Fibroblast of lung (primary cell): ENCODE measurements at regions not wholly inside any gene's neighbourhood (a gene's known extent, or its start where the extent isn't known, plus 50 kb on each side); places are given as distances from the start of the nearest gene placed in this dataset.

Source experiments
- DNase-seq, 2 donors: peaks; one replicate each; pipeline versions ENCODE4 v3.0.0 to v3.0.0-alpha.2; 2010; ENCODE audit warnings: low read depth in 2 of 2
- H2AFZ ChIP-seq: 2 replicates; pipeline ENCODE4 v1.5.1; 2012; ENCODE audit warnings: low read length, control low read depth, inconsistent platforms
- H3K27ac ChIP-seq: 2 replicates; pipeline ENCODE4 v1.5.1; 2011; ENCODE audit warnings: low read length, control low read depth; ENCODE audit not compliant: insufficient read depth
- H3K27me3 ChIP-seq: 2 replicates; pipeline ENCODE4 v1.5.1; 2011; ENCODE audit warnings: mild to moderate bottlenecking, low read length; ENCODE audit not compliant: control insufficient read depth, insufficient read depth
- H3K36me3 ChIP-seq: 2 replicates; pipeline ENCODE4 v1.5.1; 2011; ENCODE audit warnings: low read length; ENCODE audit not compliant: control insufficient read depth, insufficient read depth
- H3K4me1 ChIP-seq: 2 replicates; pipeline ENCODE4 v1.5.1; 2011; ENCODE audit warnings: low read length; ENCODE audit not compliant: control insufficient read depth, insufficient read depth; ENCODE audit errors: extremely low read depth
- H3K4me2 ChIP-seq: 2 replicates; pipeline ENCODE4 v1.5.1; 2011; ENCODE audit warnings: low read length, control low read depth; ENCODE audit not compliant: insufficient read depth; ENCODE audit errors: extremely low read depth
- H3K4me3 ChIP-seq, 4 experiments: fragments of 200-600 bp in 1 of 4; sonication (generic) in 1 of 4; replicated peaks in 1 of 4; 2 replicates each; pipeline ENCODE4 v1.5.1; 2011 to 2016; ENCODE audit warnings: low read length in 4 of 4, low read depth in 3 of 4, mild to moderate bottlenecking in 3 of 4, control low read depth in 2 of 4, inconsistent platforms in 1 of 4, mixed read lengths in 1 of 4; ENCODE audit not compliant: insufficient read depth in 1 of 4; ENCODE audit errors: control extremely low read depth in 1 of 4
- H3K79me2 ChIP-seq: 2 replicates; pipeline ENCODE4 v1.5.1; 2012; ENCODE audit warnings: mild to moderate bottlenecking, low read length, inconsistent platforms; ENCODE audit not compliant: control insufficient read depth, insufficient read depth
- H3K9ac ChIP-seq: 2 replicates; pipeline ENCODE4 v1.5.1; 2011; ENCODE audit warnings: mild to moderate bottlenecking, low read length, control low read depth; ENCODE audit not compliant: insufficient read depth
- H3K9me3 ChIP-seq: 2 replicates; pipeline ENCODE4 v1.5.1; 2012; ENCODE audit warnings: low read depth, low read length; ENCODE audit not compliant: control insufficient read depth, insufficient read depth
- H4K20me1 ChIP-seq: 2 replicates; pipeline ENCODE4 v1.5.1; 2011; ENCODE audit warnings: low read length; ENCODE audit not compliant: control insufficient read depth, insufficient read depth; ENCODE audit errors: extremely low read depth
- EZH2 ChIP-seq: IDR thresholded peaks from 2 replicates; pipeline ENCODE4 v1.5.1; 2012; ENCODE audit warnings: low read length, control low read depth, mild to moderate bottlenecking; ENCODE audit errors: missing control alignments
- TF ChIP-seq, protein P1 (sequence below), 2 donors: IDR thresholded peaks in 1 of 2; conservative IDR thresholded peaks in 1 of 2; 1 replicate in 1 of 2; 2 replicates in 1 of 2; pipeline ENCODE4 v1.5.1; 2011 to 2012; ENCODE audit warnings: low read length in 2 of 2, control low read depth in 1 of 2, inconsistent platforms in 1 of 2, low read depth in 1 of 2, mild to moderate bottlenecking in 1 of 2

DNA sequence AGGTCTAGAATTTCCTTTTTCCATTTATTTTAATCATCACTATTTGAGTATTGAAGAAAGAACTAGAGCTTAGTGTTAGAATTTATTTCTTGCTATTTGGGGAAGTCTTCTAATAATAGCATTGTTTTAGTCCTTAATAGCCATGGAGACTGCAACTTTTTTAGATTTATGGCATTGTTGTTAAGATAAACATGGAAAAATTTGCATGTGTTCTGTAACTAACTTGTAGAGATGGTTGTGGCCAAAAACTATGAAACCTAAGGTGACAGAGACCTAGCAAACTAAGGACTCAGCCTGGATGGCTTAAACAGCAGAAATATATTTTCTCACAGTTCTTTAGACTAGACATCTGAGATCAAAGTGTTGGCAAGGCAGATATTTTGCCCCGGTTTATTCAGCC lies 246.4 kb downstream of the SPRY2 start:
- Histone ChIP-seq H3K27me3 (no peaks in the 10 kb centered on the region), H3K9ac (no peak overlapping the region), H3K9me3 (no peaks in the 10 kb centered on the region), H3K36me3 (no peaks in the 10 kb centered on the region), H2AFZ (no peak overlapping the region), H3K4me1 (no peaks in the 10 kb centered on the region), H3K4me2 (no peak overlapping the region), H3K4me3 (no peak overlapping the region), H4K20me1 (no peaks in the 10 kb centered on the region), H3K27ac (no peak overlapping the region), H3K79me2 (no peaks in the 10 kb centered on the region)
- TF ChIP-seq, protein P1, sequence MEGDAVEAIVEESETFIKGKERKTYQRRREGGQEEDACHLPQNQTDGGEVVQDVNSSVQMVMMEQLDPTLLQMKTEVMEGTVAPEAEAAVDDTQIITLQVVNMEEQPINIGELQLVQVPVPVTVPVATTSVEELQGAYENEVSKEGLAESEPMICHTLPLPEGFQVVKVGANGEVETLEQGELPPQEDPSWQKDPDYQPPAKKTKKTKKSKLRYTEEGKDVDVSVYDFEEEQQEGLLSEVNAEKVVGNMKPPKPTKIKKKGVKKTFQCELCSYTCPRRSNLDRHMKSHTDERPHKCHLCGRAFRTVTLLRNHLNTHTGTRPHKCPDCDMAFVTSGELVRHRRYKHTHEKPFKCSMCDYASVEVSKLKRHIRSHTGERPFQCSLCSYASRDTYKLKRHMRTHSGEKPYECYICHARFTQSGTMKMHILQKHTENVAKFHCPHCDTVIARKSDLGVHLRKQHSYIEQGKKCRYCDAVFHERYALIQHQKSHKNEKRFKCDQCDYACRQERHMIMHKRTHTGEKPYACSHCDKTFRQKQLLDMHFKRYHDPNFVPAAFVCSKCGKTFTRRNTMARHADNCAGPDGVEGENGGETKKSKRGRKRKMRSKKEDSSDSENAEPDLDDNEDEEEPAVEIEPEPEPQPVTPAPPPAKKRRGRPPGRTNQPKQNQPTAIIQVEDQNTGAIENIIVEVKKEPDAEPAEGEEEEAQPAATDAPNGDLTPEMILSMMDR (conservative IDR thresholded peaks at IDR 0.05 in 1 of 2, IDR thresholded peaks at IDR 0.05 in 1 of 2; ENCODE audit: low read depth in 1 of 2, low read length in 2 of 2) = no peak
- DNase-seq = no peak

DNA sequence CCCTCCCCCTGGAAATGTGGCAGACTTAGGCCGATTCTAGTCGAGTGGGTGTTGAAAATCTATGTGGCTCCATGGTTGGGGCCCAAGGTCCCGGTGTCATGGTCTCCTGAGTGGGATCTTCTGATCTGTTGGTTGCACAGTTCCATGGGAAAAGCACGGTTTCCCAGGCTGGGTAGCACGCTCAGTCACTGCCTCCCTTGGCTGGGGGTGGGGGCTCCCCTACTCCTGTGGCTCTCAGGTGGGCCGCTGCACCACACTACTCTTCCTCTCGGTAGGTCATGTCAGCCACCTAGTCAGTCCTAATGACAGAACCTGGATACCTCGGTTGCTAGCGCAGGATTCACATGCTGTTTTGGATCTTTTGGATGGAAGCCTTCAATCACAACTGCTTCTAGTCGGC lies 247.0 kb downstream of the SPRY2 start:
- Histone ChIP-seq H3K79me2 (no peaks in the 10 kb centered on the region), H3K9ac (no peak overlapping the region), H3K4me1 (no peaks in the 10 kb centered on the region), H3K36me3 (no peaks in the 10 kb centered on the region), H4K20me1 (no peaks in the 10 kb centered on the region), H3K27ac (no peak overlapping the region), H3K27me3 (no peaks in the 10 kb centered on the region), H2AFZ (no peak overlapping the region), H3K4me2 (no peak overlapping the region), H3K9me3 (no peaks in the 10 kb centered on the region), H3K4me3 (no peak overlapping the region)
- no peak for DNase-seq
- TF ChIP-seq, protein P1 (conservative IDR thresholded peaks at IDR 0.05 in 1 of 2, IDR thresholded peaks at IDR 0.05 in 1 of 2; ENCODE audit: low read depth in 1 of 2, low read length in 2 of 2) = no peak
- no peak for TF ChIP-seq EZH2

DNA sequence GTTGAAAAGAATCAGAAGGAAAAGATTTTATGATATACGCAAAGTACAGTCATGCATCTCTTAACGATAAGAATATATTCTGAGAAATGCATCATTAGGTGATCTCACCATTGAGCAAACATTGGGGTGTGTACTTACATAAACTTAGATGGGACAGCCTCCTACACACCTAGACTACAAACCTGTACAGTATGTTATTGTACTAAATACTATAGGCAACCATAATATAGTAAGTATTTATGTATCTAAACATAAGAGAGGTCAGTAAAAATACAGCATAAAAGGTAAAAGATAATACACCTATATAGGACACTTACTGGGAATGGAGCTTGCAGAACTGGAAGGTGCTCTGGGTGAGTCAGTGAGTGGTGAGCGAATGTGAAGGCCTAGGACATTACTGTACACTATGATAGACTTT lies 254.6 kb downstream of the SPRY2 start:
- Histone ChIP-seq H3K4me1 (peaks cover 17% of the 10 kb centered on the region), H3K36me3 (no peaks in the 10 kb centered on the region), H3K4me2 (no peak overlapping the region), H3K27ac (no peak overlapping the region), H4K20me1 (no peaks in the 10 kb centered on the region), H3K4me3 (no peak overlapping the region), H3K27me3 (no peaks in the 10 kb centered on the region), H3K9me3 (no peaks in the 10 kb centered on the region), H2AFZ (no peak overlapping the region), H3K79me2 (no peaks in the 10 kb centered on the region), H3K9ac (no peak overlapping the region)
- peak in 1 of 2 donors; percentile 58 for DNase-seq
- TF ChIP-seq, protein P1 (conservative IDR thresholded peaks at IDR 0.05 in 1 of 2, IDR thresholded peaks at IDR 0.05 in 1 of 2; ENCODE audit: low read depth in 1 of 2, low read length in 2 of 2) = no peak
- TF ChIP-seq EZH2 = no peak
